UCSD-AML1 (cell line): ENCODE measurements at regions not wholly inside any gene's neighbourhood (a gene's known extent, or its start where the extent isn't known, plus 50 kb on each side); places are given as distances from the start of the nearest gene placed in this dataset.
"Not testable (repeated sequence)": the region's sequence is repeated elsewhere in the genome, so short reads cannot be mapped to it uniquely, and the experiment has no call there.

ENCODE experiments used
- DNase-seq: peaks from one replicate; lab custom pipeline; 2025; ENCODE audit not compliant: unreplicated experiment; lab: John Stamatoyannopoulos, UW

- no peak for DNase-seq
Measured at GRCh38 chr18:71293322-71293721, 1004.5 kb downstream of the SOCS6 start.

- DNase-seq, result no peak
Measured at GRCh38 chr18:71287268-71287667, 998.4 kb downstream of the SOCS6 start.

- DNase-seq, result peak; percentile 23
Measured at GRCh38 chr18:71252351-71252865, 963.6 kb downstream of the SOCS6 start.

GRCh38 chr18:71250191-71250590 is 961.3 kb downstream of the SOCS6 start:
- no peak for DNase-seq

- DNase-seq, result no peak
Measured at GRCh38 chr18:71249791-71250190, 960.9 kb downstream of the SOCS6 start.

- DNase-seq, result no peak
Measured at GRCh38 chr18:71242981-71243380, 954.1 kb downstream of the SOCS6 start.

- DNase-seq, result peak; percentile 4
Measured at GRCh38 chr18:71238974-71239624, 950.3 kb downstream of the SOCS6 start.

GRCh38 chr18:71237641-71238040 is 948.8 kb downstream of the SOCS6 start:
- no peak for DNase-seq

GRCh38 chr18:71233177-71233576 is 944.3 kb downstream of the SOCS6 start:
- DNase-seq, result no peak

- DNase-seq, result no peak
Measured at GRCh38 chr18:71223486-71223885, 934.6 kb downstream of the SOCS6 start.

- DNase-seq, result no peak
Measured at GRCh38 chr18:71221405-71221804, 932.6 kb downstream of the SOCS6 start.

GRCh38 chr18:71212739-71213138 is 923.9 kb downstream of the SOCS6 start:
- not testable (repeated sequence) for DNase-seq

GRCh38 chr18:71212222-71212621 is 923.4 kb downstream of the SOCS6 start:
- no peak for DNase-seq

- DNase-seq, result no peak
Measured at GRCh38 chr18:71209944-71210343, 921.1 kb downstream of the SOCS6 start.

- DNase-seq, result no peak
Measured at GRCh38 chr18:71194438-71194837, 905.6 kb downstream of the SOCS6 start.

- DNase-seq, result no peak
Measured at GRCh38 chr18:71189581-71189980, 900.7 kb downstream of the SOCS6 start.

- no peak for DNase-seq
Measured at GRCh38 chr18:71168557-71169145, 879.8 kb downstream of the SOCS6 start.

GRCh38 chr18:71136487-71136886 is 847.6 kb downstream of the SOCS6 start:
- no peak for DNase-seq

GRCh38 chr18:71134122-71134521 is 845.3 kb downstream of the SOCS6 start:
- no peak for DNase-seq

- no peak for DNase-seq
Measured at GRCh38 chr18:71131918-71132317, 843.1 kb downstream of the SOCS6 start.

- DNase-seq, result no peak
Measured at GRCh38 chr18:71130351-71130750, 841.5 kb downstream of the SOCS6 start.

- no peak for DNase-seq
Measured at GRCh38 chr18:71125581-71125980, 836.7 kb downstream of the SOCS6 start.

- DNase-seq, result no peak
Measured at GRCh38 chr18:71116535-71116934, 827.7 kb downstream of the SOCS6 start.
